GM23248 (cell line): ENCODE measurements at regions not wholly inside any gene's neighbourhood (a gene's known extent, or its start where the extent isn't known, plus 50 kb on each side); places are given as distances from the start of the nearest gene placed in this dataset.

Experiments used
- EZH2 ChIP-seq: fragments of 200-600 bp; sonication (generic); IDR thresholded peaks from 2 replicates; pipeline ENCODE4 v1.6.1; 2018; ENCODE audit warnings: antibody characterized with exemption, mild to moderate bottlenecking; ENCODE audit not compliant: insufficient read depth, poor library complexity, severe bottlenecking
- EZH2phosphoT487 ChIP-seq: fragments of 200-600 bp; sonication (generic); IDR thresholded peaks from 2 replicates; pipeline ENCODE4 v1.6.1; 2018; ENCODE audit warnings: antibody characterized with exemption, moderate library complexity, mild to moderate bottlenecking, low read depth; ENCODE audit not compliant: insufficient read depth

DNA sequence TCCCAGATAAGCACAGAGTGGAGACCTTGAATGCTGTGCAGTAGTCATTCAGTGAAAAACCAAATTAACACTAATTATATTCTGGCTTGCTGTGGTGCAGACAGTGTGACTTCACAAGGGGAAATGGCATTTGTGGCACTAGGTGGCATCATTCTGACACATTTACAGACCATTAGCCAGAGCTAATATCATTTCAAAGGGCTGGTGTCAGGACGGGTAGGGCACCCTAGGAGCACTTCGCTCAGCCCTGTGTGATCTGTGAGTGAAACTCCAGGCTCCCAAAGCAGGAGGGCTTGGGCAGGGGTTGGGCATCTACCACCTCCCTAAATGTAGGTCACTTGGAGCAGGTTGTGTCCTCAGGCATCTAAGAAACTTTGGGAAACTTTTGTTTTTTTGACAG, 555.8 kb downstream of the PKHD1 start:
- TF ChIP-seq EZH2phosphoT487 (no peak), EZH2 (no peak)
